T-helper 2 cell treated with Interferon-gamma antibody and Interleukin-4, amounts not matched to agents 100 ng/mL and 5 ng/mL, for 36 hours (primary cell): ENCODE measurements at regions not wholly inside any gene's neighbourhood (a gene's known extent, or its start where the extent isn't known, plus 50 kb on each side); places are given as distances from the start of the nearest gene placed in this dataset.

Experiments
- intact Hi-C: fragments of 100-400 bp; cut with micrococcal nuclease; formaldehyde crosslinking; loops from one replicate; pipeline ENCODE4 v1.15.1; 2023

GRCh38 chr1:217009376-217009775 lies 286.1 kb upstream of the ESRRG start:
- intact Hi-C loops: no loop called here

- intact Hi-C loops: no loop called here
Observed at GRCh38 chr1:217004776-217005436, 281.7 kb upstream of the ESRRG start.

- intact Hi-C loops: no loop called here
Observed at GRCh38 chr1:217003355-217003754, 280.1 kb upstream of the ESRRG start.

GRCh38 chr1:216997831-216998230 lies 274.6 kb upstream of the ESRRG start:
- intact Hi-C loops: no loop called here

GRCh38 chr1:216997069-216997468 lies 273.8 kb upstream of the ESRRG start:
- intact Hi-C loops: no loop called here

- intact Hi-C loops: no loop called here
Observed at GRCh38 chr1:216984536-216984935, 261.3 kb upstream of the ESRRG start.

- intact Hi-C loops: no loop called here
Observed at GRCh38 chr1:216983823-216984222, 260.6 kb upstream of the ESRRG start.

- intact Hi-C loops: no loop called here
Observed at GRCh38 chr1:216961516-216961915, 238.3 kb upstream of the ESRRG start.

- intact Hi-C loops: no loop called here
Observed at GRCh38 chr1:216960716-216961115, 237.5 kb upstream of the ESRRG start.

GRCh38 chr1:216958569-216958968 lies 235.3 kb upstream of the ESRRG start:
- intact Hi-C loops: no loop called here

- intact Hi-C loops: no loop called here
Observed at GRCh38 chr1:216953495-216953894, 230.3 kb upstream of the ESRRG start.

GRCh38 chr1:216952864-216953263 lies 229.6 kb upstream of the ESRRG start:
- intact Hi-C loops: no loop called here

- intact Hi-C loops: no loop called here
Observed at GRCh38 chr1:216945538-216946080, 222.4 kb upstream of the ESRRG start.

GRCh38 chr1:216944864-216945510 lies 221.8 kb upstream of the ESRRG start:
- intact Hi-C loops: no loop called here

- intact Hi-C loops: no loop called here
Observed at GRCh38 chr1:216937491-216937890, 214.3 kb upstream of the ESRRG start.

GRCh38 chr1:216936779-216937178 lies 213.6 kb upstream of the ESRRG start:
- intact Hi-C loops: no loop called here

- intact Hi-C loops: no loop called here
Observed at GRCh38 chr1:216935901-216936300, 212.7 kb upstream of the ESRRG start.

GRCh38 chr1:216932424-216932823 lies 209.2 kb upstream of the ESRRG start:
- intact Hi-C loops: no loop called here

GRCh38 chr1:216929870-216930582 lies 206.8 kb upstream of the ESRRG start:
- intact Hi-C loops: no loop called here

- intact Hi-C loops: no loop called here
Observed at GRCh38 chr1:216927633-216928032, 204.4 kb upstream of the ESRRG start.

GRCh38 chr1:216926720-216927510 lies 203.7 kb upstream of the ESRRG start:
- intact Hi-C loops: no loop called here
